ENCODE measurements at regions not wholly inside any gene's neighbourhood (a gene's known extent, or its start where the extent isn't known, plus 50 kb on each side); places are given as distances from the start of the nearest gene placed in this dataset.

DNA sequence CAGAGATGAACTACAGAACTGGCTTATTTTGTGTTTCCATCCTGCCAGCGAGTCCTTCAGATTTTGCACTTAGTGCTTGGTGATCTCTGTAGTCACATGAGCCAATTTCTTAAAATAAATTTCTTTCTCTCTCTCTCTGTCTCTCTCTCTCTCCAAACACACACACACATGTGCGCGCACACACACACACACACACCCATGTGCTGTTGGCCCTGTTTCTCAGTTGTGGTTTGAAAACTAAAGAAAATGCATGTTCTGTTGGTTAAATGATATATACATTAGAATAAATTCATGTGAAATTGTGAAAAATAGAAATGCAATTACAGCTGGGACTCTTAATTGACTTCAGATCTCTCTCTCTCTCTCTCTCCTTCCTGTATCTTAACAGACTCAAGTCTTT lies 399.3 kb downstream of the FAT4 start:
- WGBS, 2 donors, result 92 to 97% methylated on average over 3 of the region's 3 CpGs
- Histone ChIP-seq H3K27me3 (ENCODE audit: control insufficient read depth in 3 of 3, insufficient read depth in 3 of 3, low read length in 2 of 3) (no peaks in the 10 kb centered on the region), H3K4me3 (no peak overlapping the region), H3K9me3 (ENCODE audit: control insufficient read depth in 4 of 4, insufficient read depth in 3 of 4, low read length in 3 of 4) (no peaks in the 10 kb centered on the region), H3K4me1 (ENCODE audit: control insufficient read depth in 5 of 5, insufficient read depth in 5 of 5, low read length in 5 of 5) (no peaks in the 10 kb centered on the region), H3K9ac (ENCODE audit: insufficient read depth in 1 of 2, low read length in 2 of 2) (no peak overlapping the region), H3K27ac (ENCODE audit: low read depth in 1 of 2, low read length in 1 of 2) (no peak overlapping the region), H3K36me3 (ENCODE audit: control insufficient read depth in 4 of 4, insufficient read depth in 4 of 4, low read length in 4 of 4) (no peaks in the 10 kb centered on the region)
- TF ChIP-seq CTCF (IDR thresholded peaks at IDR 0.05; ENCODE audit: control extremely low read depth, extremely low read depth), result no peak
- DNase-seq (no peak), ATAC-seq (ENCODE audit: insufficient read depth, low FRiP score) (no peak)

GRCh38 chr4:125714845-125715244 lies 400.1 kb downstream of the FAT4 start:
- Histone ChIP-seq H3K9ac (ENCODE audit: insufficient read depth in 1 of 2, low read length in 2 of 2) (no peak overlapping the region), H3K27ac (ENCODE audit: low read depth in 1 of 2, low read length in 1 of 2) (no peak overlapping the region), H3K4me1 (ENCODE audit: control insufficient read depth in 5 of 5, insufficient read depth in 5 of 5, low read length in 5 of 5) (no peaks in the 10 kb centered on the region), H3K36me3 (ENCODE audit: control insufficient read depth in 4 of 4, insufficient read depth in 4 of 4, low read length in 4 of 4) (no peaks in the 10 kb centered on the region), H3K4me3 (no peak overlapping the region), H3K9me3 (ENCODE audit: control insufficient read depth in 4 of 4, insufficient read depth in 3 of 4, low read length in 3 of 4) (no peaks in the 10 kb centered on the region), H3K27me3 (ENCODE audit: control insufficient read depth in 3 of 3, insufficient read depth in 3 of 3, low read length in 2 of 3) (no peaks in the 10 kb centered on the region)
- DNase-seq (no peak), ATAC-seq (ENCODE audit: insufficient read depth, low FRiP score) (no peak)
- no peak for TF ChIP-seq CTCF (IDR thresholded peaks at IDR 0.05; ENCODE audit: control extremely low read depth, extremely low read depth)

DNA sequence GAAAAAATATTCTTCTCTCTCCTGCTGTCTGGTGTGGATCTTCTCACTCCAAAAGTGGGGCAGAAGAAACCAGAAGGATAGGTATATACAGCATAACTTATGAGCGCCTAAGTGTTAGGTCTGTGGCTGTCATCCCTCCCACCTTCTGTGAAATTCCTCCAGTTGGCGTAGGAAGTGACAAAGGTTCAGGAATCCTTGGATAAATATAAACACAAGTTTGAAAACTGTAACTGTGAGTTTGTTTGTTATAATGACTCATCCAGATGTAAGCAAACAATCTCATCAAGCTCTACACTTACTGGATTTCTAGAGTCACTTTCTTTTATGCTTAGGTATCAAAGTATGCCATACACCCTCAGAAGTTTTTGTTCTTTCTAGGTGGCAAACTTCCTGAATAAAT lies 405.2 kb downstream of the FAT4 start:
- TF ChIP-seq CTCF (IDR thresholded peaks at IDR 0.05; ENCODE audit: control extremely low read depth, extremely low read depth), result no peak
- Histone ChIP-seq H3K27me3 (ENCODE audit: control insufficient read depth in 3 of 3, insufficient read depth in 3 of 3, low read length in 2 of 3) (no peaks in the 10 kb centered on the region), H3K27ac (ENCODE audit: low read depth in 1 of 2, low read length in 1 of 2) (no peak overlapping the region), H3K36me3 (ENCODE audit: control insufficient read depth in 4 of 4, insufficient read depth in 4 of 4, low read length in 4 of 4) (no peaks in the 10 kb centered on the region), H3K9me3 (ENCODE audit: control insufficient read depth in 4 of 4, insufficient read depth in 3 of 4, low read length in 3 of 4) (no peaks in the 10 kb centered on the region), H3K4me1 (ENCODE audit: control insufficient read depth in 5 of 5, insufficient read depth in 5 of 5, low read length in 5 of 5) (no peaks in the 10 kb centered on the region), H3K4me3 (no peak overlapping the region), H3K9ac (ENCODE audit: insufficient read depth in 1 of 2, low read length in 2 of 2) (no peak overlapping the region)
- WGBS, 2 donors, result 70 to 84% methylated on average over 2 of the region's 2 CpGs
- ATAC-seq (ENCODE audit: insufficient read depth, low FRiP score), result no peak
- no peak for DNase-seq

GRCh38 chr4:125722009-125722408 lies 407.3 kb downstream of the FAT4 start:
- no peak for DNase-seq
- Histone ChIP-seq H3K27me3 (ENCODE audit: control insufficient read depth in 3 of 3, insufficient read depth in 3 of 3, low read length in 2 of 3) (no peaks in the 10 kb centered on the region), H3K4me1 (ENCODE audit: control insufficient read depth in 5 of 5, insufficient read depth in 5 of 5, low read length in 5 of 5) (no peaks in the 10 kb centered on the region), H3K36me3 (ENCODE audit: control insufficient read depth in 4 of 4, insufficient read depth in 4 of 4, low read length in 4 of 4) (no peaks in the 10 kb centered on the region), H3K9me3 (ENCODE audit: control insufficient read depth in 4 of 4, insufficient read depth in 3 of 4, low read length in 3 of 4) (no peaks in the 10 kb centered on the region), H3K9ac (ENCODE audit: insufficient read depth in 1 of 2, low read length in 2 of 2) (no peak overlapping the region), H3K27ac (ENCODE audit: low read depth in 1 of 2, low read length in 1 of 2) (no peak overlapping the region), H3K4me3 (no peak overlapping the region)
- ATAC-seq (ENCODE audit: insufficient read depth, low FRiP score), result no peak
- WGBS, 2 donors, result 95 to 97% methylated on average over 2 of the region's 2 CpGs
- TF ChIP-seq CTCF (IDR thresholded peaks at IDR 0.05; ENCODE audit: control extremely low read depth, extremely low read depth), result no peak

Measured in lung (tissue), 11 donors.